Medulla oblongata (tissue), 1 donor: ENCODE measurements at regions not wholly inside any gene's neighbourhood (a gene's known extent, or its start where the extent isn't known, plus 50 kb on each side); places are given as distances from the start of the nearest gene placed in this dataset.
"Not testable (repeated sequence)": the region's sequence is repeated elsewhere in the genome, so short reads cannot be mapped to it uniquely, and the experiment has no call there.

Experiments
- DNase-seq: peaks from one replicate; pipeline ENCODE4 v3.0.0-alpha.2; 2015; ENCODE audit errors: extremely low spot score

GRCh38 chr10:21364196-21365114 lies 161.0 kb downstream of the SKIDA1 start:
- peak; percentile 11 for DNase-seq

- DNase-seq = no peak
Observed at GRCh38 chr10:21363731-21364104, 161.8 kb downstream of the SKIDA1 start.

DNA sequence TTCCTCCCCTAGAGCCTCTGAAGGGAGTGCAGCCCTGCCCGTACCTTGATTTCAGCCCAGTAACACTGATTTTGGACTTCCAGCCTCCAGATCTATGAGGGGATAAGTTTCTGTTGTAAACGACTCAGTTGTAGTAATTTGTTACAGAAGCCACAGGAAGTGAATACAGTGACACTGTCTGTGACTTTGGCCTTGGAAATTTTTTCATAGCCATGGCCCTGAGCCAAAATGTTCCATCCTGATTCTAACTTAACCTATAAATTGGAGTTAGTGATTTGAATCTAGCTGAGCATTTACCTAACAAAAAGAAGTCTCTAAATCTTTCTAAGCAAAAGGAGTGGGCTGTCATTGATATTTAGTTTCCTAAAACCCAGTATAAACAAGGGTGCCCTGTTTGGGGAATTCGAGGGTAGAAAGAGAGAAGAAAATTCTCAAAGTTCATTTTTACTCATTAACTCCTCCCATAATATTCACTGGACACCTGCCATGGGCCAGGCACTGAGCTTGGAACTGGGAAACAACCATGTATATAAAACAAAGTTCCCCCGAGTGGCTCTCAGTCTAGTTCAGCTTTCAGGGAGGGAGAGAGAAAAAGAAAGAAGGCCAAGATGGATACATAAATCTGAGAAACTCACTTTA lies 162.3 kb downstream of the SKIDA1 start:
- no peak for DNase-seq

DNA sequence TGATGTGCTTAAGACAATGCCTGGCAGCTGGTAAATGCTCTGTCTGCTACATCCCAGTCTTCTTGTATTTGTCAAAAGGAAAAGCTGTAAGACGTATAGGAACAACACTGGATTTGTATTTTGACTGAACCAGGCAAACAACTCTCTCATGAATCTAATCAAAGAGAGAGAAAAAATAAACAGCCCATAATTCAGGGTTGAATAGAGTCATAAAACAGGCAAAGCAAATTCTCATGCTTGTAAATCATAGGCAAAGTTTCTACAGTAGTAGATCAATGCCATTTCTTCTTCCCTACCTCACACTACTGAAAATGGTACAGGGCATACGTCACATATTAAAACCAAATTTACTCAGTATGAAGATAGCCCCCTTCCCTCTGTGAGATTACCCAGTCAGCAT lies 166.3 kb downstream of the SKIDA1 start:
- no peak for DNase-seq

DNA sequence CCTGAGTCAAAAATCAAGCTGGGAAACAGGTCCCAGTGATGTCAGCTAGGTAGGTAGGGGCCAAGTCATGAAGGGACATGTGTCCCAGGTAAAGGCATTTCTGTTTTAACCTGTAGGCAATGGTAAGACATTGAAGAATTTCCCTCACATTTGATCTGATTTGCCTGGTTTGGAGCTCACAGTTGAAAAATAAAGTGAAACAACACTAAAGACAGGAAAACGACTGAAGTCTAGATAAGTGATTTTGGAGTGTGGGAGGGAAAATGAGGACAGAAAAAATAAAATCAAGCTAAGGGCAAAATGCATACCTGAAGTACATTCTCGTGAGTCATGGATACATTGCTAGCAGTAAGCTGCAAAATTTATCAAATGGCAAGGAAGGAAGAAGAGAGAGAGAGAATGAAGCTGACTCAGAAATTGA lies 169.9 kb downstream of the SKIDA1 start:
- DNase-seq = no peak

- DNase-seq = no peak
Observed at GRCh38 chr10:21352886-21353285, 172.6 kb downstream of the SKIDA1 start.

DNA sequence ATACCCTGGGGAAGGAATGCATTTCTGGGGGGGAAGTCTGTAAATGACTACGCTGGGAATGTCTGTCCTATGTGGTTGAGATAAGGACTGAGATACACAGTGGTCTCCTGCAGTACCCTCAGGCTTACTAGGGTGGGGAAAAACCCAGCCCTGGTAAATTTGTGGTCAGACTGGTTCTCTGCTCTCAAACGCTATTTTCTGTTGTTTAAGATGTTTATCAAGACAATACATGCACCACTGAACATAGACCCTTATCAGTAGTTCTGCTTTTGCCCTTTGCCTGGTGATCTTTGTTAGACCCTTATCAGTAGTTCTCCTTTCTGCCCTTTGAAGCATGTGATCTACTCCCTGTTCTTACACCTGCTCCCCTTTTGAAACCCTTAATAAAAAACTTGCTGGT lies 173.9 kb downstream of the SKIDA1 start:
- not testable (repeated sequence) for DNase-seq

DNA sequence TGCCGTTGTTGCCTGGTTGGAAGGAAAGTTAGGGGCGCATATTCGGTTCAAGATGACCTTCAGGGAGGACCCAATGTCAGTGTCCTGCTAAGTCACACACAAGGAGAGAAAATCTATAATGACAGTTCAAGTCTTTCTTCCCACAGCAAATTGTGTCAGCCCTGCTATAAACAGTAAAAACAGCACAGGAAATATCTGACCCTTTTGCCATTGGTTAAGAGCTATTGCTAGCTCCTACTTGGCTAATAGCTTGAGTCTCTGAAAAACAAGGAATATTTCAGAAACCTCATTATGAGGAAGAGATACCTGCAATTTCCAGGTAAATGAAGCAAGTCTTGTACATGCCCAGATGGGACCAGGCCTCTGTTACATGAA lies 175.6 kb downstream of the SKIDA1 start:
- DNase-seq = no peak

- no peak for DNase-seq
Observed at GRCh38 chr10:21347785-21348170, 177.7 kb downstream of the SKIDA1 start.

DNA sequence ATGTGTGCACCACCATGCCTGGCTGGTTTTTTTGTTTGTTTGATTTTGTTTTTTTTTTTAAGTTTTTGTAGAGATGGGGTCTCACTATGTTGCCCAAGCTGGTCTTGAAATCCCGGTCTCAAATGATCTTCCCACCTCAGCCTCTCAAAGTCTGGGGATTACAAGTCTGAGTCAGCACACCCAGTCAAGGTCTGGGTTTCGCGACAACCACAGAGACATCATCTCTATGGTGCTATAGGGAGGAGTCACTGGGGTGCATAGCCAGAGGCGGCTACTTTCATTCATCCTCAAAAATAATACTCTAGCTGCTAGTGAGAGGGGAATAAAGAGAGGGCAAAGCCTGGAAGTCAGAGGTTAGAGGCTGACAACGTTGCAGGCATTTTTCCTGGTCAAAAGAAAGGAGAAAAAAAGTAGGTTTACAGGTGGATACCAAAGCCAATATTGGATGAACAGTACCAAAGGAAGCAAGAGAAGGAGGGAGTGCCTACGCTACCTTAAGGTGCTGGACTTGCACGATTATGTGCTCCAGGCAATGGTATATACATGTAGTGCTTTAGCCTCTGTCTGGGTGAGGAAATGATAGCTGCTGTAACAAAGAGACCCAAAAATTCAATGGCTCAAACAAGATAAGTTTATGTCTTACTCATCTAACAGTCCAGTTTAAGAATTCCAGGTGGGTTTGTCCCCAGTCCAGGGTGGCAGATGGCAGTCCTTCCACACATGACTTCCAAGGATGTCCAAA lies 178.3 kb downstream of the SKIDA1 start:
- no peak for DNase-seq

GRCh38 chr10:21343087-21343486 lies 182.4 kb downstream of the SKIDA1 start:
- no peak for DNase-seq

DNA sequence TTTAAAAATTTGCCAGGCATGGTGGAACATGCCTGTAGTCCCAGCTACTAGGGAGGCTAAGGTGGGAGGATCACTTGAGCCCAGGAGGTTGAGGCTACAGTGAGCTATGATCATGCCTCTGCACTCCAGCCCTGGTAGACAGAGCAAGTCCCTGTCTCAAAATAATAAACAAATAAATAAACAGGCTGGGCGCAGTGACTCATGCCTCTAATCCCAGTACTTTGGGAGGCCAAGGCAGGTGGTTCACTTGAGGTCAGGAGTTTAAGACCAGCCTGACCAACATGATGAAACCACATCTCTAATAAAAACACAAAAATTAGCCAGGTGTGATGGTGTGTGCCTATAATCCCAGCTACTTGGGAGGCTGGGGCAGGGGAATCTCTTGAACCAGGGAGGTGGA lies 183.0 kb downstream of the SKIDA1 start:
- DNase-seq = not testable (repeated sequence)

DNA sequence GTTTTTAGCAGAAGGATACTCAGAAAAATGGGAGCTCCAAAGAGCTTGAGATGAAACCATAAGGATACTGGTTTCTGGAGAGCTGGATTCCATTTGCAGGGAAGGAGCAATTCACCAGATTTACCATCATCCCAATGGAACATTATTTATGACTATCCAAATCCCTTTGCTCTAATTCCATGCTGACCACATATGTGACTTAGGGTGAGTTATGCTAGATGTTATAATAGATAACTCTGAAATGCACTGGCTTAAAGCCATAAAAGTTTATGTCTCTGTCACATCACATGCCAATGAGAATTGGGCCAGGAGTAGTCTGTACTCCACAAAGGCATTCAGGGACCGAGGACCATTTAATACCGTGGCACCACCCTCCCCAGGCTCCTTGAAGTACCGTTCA lies 185.2 kb downstream of the SKIDA1 start:
- DNase-seq = no peak

DNA sequence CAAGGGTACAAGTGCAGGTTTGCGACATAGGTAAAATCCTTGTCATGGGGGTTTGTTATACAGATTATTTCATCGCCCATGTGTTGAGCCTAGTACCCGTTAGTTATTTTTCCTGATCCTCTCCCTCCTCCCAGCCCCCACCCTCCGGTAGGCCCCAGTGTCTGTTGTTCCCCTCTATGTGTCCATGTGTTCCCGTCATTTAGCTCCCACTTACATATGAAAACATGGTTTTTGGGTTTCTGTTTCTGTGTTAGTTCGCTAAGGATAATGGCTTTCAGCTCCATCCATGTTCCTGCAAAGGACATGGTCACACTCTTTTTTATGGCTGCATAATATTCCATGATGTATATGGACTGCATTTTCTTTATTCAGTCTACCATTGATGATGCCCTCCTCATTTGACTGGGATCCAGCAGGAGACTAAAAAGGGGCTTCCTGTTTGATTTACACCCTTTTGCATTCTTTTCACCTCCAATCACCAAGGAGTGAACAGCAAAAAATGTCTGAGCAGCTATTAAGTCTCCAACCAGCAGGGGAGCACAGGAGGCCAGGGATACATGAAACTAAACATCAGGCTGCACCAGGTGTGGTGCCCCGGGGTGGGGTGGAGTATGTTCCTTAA lies 188.2 kb downstream of the SKIDA1 start:
- DNase-seq = no peak

GRCh38 chr10:21336476-21337170 lies 188.9 kb downstream of the SKIDA1 start:
- no peak for DNase-seq

DNA sequence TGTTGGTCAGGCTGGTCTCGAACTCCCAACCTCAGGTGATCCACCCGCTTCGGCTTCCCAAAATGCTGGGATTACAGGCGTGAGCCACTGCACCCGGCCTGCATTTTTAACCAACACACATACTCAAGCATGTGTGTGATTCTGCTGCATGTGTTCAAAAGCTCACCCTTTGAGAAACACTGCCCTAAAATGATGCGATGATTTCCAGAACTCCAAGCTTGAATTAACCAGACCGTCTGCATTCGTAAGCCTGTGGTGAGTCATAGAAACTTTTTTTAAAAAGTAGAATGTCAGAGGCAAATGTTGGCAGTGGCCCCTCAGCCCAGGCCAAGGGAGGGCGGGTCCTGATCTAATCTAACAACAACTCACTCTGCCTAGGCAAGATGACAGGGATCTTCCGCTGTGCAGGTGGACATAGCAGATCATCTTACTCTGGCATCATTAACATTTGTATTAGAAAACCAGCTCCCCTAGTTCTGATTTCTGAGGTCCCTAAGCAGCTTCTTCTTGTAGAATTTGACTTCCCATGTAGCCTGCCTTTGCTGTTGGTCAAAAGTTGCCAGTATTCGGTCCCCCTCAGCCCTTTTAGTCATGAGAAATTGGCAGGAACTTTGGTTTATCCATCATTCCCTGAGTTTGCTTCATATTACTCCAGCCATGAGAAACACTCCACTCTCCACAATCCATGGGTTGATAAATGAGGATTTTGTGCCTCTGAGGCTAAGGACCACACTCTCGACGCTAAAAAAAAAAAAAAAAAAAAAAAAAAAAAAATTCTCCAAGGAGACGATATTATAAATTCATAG lies 190.4 kb downstream of the SKIDA1 start:
- no peak for DNase-seq

DNA sequence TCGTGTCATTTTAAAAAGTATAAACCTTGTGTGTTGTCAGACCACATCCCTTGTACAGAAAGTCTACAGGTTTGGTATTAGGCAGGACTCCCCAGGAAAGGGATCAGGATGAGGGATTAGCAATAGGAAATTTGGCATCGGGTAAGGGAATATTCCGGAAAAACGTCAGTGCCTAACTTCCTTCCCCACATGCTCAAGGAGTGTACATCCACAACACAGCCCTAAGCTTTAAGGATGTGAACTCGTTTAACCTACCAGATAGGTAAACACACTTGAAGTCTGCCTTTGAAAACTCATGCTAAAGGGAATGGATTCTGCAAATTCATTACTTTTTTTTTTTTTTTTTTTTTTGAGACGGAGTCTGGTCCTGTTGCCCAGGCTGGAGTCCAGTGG lies 194.9 kb downstream of the SKIDA1 start:
- no peak for DNase-seq

GRCh38 chr10:21329995-21330627 lies 195.4 kb downstream of the SKIDA1 start:
- no peak for DNase-seq

- DNase-seq = no peak
Observed at GRCh38 chr10:21327289-21327993, 198.0 kb downstream of the SKIDA1 start.
